Lower lobe of right lung (tissue), 2 donors: ENCODE measurements at regions not wholly inside any gene's neighbourhood (a gene's known extent, or its start where the extent isn't known, plus 50 kb on each side); places are given as distances from the start of the nearest gene placed in this dataset.

ENCODE experiments used
- ATAC-seq, 2 donors: fragments of 200-7000 bp; cut with Tn5 transposase; one replicate each; pipeline ENCODE4 v1.9.1; 2020 to 2022; ENCODE audit warnings: mild to moderate bottlenecking in 2 of 2, moderate library complexity in 2 of 2
- DNase-seq: peaks from one replicate; pipeline ENCODE4 v3.0.0-alpha.2; 2020
- H3K27ac ChIP-seq: fragments of 200-600 bp; one replicate; pipeline ENCODE4 v1.8.0; 2022
- H3K27me3 ChIP-seq: fragments of 200-600 bp; one replicate; pipeline ENCODE4 v1.8.0; 2022; ENCODE audit warnings: low read depth
- H3K36me3 ChIP-seq: fragments of 200-600 bp; one replicate; pipeline ENCODE4 v1.8.0; 2022; ENCODE audit warnings: mild to moderate bottlenecking
- H3K4me1 ChIP-seq: fragments of 200-600 bp; one replicate; pipeline ENCODE4 v1.8.0; 2022
- H3K4me3 ChIP-seq: fragments of 200-600 bp; one replicate; pipeline ENCODE4 v1.8.0; 2022; ENCODE audit warnings: mild to moderate bottlenecking
- H3K9me3 ChIP-seq: fragments of 200-600 bp; one replicate; pipeline ENCODE4 v1.8.0; 2022
- CTCF ChIP-seq: fragments of 200-600 bp; IDR thresholded peaks from one replicate; pipeline ENCODE4 v1.8.0; 2022; ENCODE audit warnings: antibody characterized with exemption, mild to moderate bottlenecking
- intact Hi-C: fragments of 100-400 bp; cut with DNase I; formaldehyde crosslinking; loops from one replicate; pipeline ENCODE4 v1.11.0; 2022
- donor health status: DM: no; HTN: yes; CAD: no; lungs with severe emphysema.

GRCh38 chr16:26688105-26688504 is 378.6 kb upstream of the C16orf82 start:
- Histone ChIP-seq H3K27me3 (no peaks in the 10 kb centered on the region), H3K36me3 (no peaks in the 10 kb centered on the region), H3K4me3 (no peak overlapping the region), H3K4me1 (no peaks in the 10 kb centered on the region), H3K27ac (no peak overlapping the region), H3K9me3 (no peaks in the 10 kb centered on the region)
- intact Hi-C loops, result no loop called here
- TF ChIP-seq CTCF, result no peak
- no peak for DNase-seq
- ATAC-seq, result no peak

GRCh38 chr16:26688699-26689098 is 378.0 kb upstream of the C16orf82 start:
- DNase-seq, result no peak
- H3K4me1 ChIP-seq, result no peaks in the 10 kb centered on the region
- intact Hi-C loops, result no loop called here
- no peak for TF ChIP-seq CTCF
- no peak for ATAC-seq
- H3K4me3 ChIP-seq, result no peak overlapping the region
- H3K36me3 ChIP-seq, result no peaks in the 10 kb centered on the region
- no peak overlapping the region for H3K27ac ChIP-seq
- H3K9me3 ChIP-seq, result no peaks in the 10 kb centered on the region
- no peaks in the 10 kb centered on the region for H3K27me3 ChIP-seq

- intact Hi-C loops, result no loop called here
- Histone ChIP-seq H3K4me1 (no peaks in the 10 kb centered on the region), H3K36me3 (no peaks in the 10 kb centered on the region), H3K27ac (no peak overlapping the region), H3K4me3 (no peak overlapping the region), H3K27me3 (no peaks in the 10 kb centered on the region), H3K9me3 (no peaks in the 10 kb centered on the region)
- no peak for ATAC-seq
- no peak for TF ChIP-seq CTCF
- DNase-seq, result no peak
Observed at GRCh38 chr16:26692658-26693057, 374.1 kb upstream of the C16orf82 start.

- Histone ChIP-seq H3K27me3 (no peaks in the 10 kb centered on the region), H3K4me3 (no peak overlapping the region), H3K9me3 (no peaks in the 10 kb centered on the region), H3K27ac (no peak overlapping the region), H3K4me1 (no peaks in the 10 kb centered on the region), H3K36me3 (no peaks in the 10 kb centered on the region)
- no peak for DNase-seq
- TF ChIP-seq CTCF, result no peak
- no peak for ATAC-seq
- intact Hi-C loops, result no loop called here
Observed at GRCh38 chr16:26697807-26698206, 368.9 kb upstream of the C16orf82 start.

GRCh38 chr16:26700250-26700649 is 366.5 kb upstream of the C16orf82 start:
- Histone ChIP-seq H3K36me3 (no peaks in the 10 kb centered on the region), H3K4me3 (no peak overlapping the region), H3K27me3 (no peaks in the 10 kb centered on the region), H3K9me3 (no peaks in the 10 kb centered on the region), H3K27ac (no peak overlapping the region), H3K4me1 (no peaks in the 10 kb centered on the region)
- ATAC-seq (no peak), DNase-seq (no peak)
- intact Hi-C loops, result no loop called here
- no peak for TF ChIP-seq CTCF
